ENCODE measurements at regions not wholly inside any gene's neighbourhood (a gene's known extent, or its start where the extent isn't known, plus 50 kb on each side); places are given as distances from the start of the nearest gene placed in this dataset.
"Not testable (repeated sequence)": the region's sequence is repeated elsewhere in the genome, so short reads cannot be mapped to it uniquely, and the experiment has no call there.

- H3K4me1 ChIP-seq (ENCODE audit: control insufficient read depth in 3 of 3, insufficient read depth in 3 of 3, low read length in 3 of 3), result peaks cover 0 to 2% (median 0%) of the 10 kb centered on the region in 3 donors
- no peak overlapping the region for H3K9ac ChIP-seq (ENCODE audit: low read depth in 1 of 3, low read length in 3 of 3)
- H3K4me3 ChIP-seq (ENCODE audit: low read length in 3 of 3), result no peak overlapping the region
- H3K27me3 ChIP-seq (ENCODE audit: control insufficient read depth in 3 of 3, insufficient read depth in 3 of 3, low read length in 3 of 3), result no peaks in the 10 kb centered on the region
- H3K27ac ChIP-seq (ENCODE audit: low read depth, low read length), result no peak overlapping the region
- no peaks in the 10 kb centered on the region for H3K36me3 ChIP-seq (ENCODE audit: control insufficient read depth in 3 of 3, insufficient read depth in 3 of 3, low read length in 3 of 3)
- H3K9me3 ChIP-seq (ENCODE audit: control insufficient read depth in 3 of 3, low read length in 3 of 3), result no peaks in the 10 kb centered on the region
Measured at GRCh38 chr6:135603249-135603648, 105.7 kb upstream of the AHI1 start.

DNA sequence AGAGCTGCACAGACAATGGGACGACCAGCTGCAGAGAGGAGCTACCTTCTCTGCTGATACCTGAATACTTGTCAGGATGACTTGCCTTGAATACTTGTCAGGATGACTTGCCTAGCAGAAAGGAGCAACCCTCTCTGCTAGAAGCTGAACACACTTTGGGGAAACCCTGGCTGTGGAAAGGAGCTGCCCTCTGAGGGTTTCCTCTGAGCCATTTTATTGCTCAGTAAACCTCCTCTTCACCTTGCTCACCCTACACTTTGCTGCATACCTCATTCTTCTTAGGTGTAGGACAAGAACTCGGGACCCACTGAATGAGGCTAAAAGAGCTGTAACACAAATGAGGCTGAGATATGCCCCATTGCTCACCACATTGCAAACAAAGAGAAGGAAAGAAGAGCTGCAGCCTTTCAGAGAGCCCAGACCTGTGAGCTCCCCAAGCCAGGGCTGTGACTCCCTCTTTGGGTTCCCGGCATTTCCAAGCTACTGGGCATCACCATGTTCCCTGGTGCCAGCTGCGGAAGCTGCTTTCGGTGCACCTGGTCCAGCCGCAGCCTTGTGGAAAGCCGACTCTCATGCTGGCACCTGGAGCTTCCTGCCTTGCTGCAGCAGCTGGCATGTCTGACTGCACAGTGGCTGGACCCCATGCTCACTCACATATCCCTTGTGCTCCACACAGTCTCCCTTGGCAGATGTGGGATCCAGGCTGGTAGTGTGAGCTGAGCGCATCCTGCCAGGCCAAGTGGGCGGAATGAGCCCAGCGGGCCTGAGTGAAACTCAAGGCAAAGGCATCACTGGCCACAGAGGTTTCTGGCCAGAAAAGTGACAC, 106.7 kb upstream of the AHI1 start:
- Histone ChIP-seq H3K9ac (ENCODE audit: low read depth in 1 of 3, low read length in 3 of 3) (no peak overlapping the region), H3K27ac (ENCODE audit: low read depth, low read length) (no peak overlapping the region), H3K4me3 (ENCODE audit: low read length in 3 of 3) (no peak overlapping the region), H3K9me3 (ENCODE audit: control insufficient read depth in 3 of 3, low read length in 3 of 3) (no peaks in the 10 kb centered on the region), H3K4me1 (ENCODE audit: control insufficient read depth in 3 of 3, insufficient read depth in 3 of 3, low read length in 3 of 3) (peaks cover 0 to 2% (median 0%) of the 10 kb centered on the region in 3 donors), H3K27me3 (ENCODE audit: control insufficient read depth in 3 of 3, insufficient read depth in 3 of 3, low read length in 3 of 3) (no peaks in the 10 kb centered on the region), H3K36me3 (ENCODE audit: control insufficient read depth in 3 of 3, insufficient read depth in 3 of 3, low read length in 3 of 3) (no peaks in the 10 kb centered on the region)

GRCh38 chr6:135605278-135605790, 107.8 kb upstream of the AHI1 start:
- Histone ChIP-seq H3K9ac (ENCODE audit: low read depth in 1 of 3, low read length in 3 of 3) (no peak overlapping the region), H3K27me3 (ENCODE audit: control insufficient read depth in 3 of 3, insufficient read depth in 3 of 3, low read length in 3 of 3) (no peaks in the 10 kb centered on the region), H3K4me3 (ENCODE audit: low read length in 3 of 3) (no peak overlapping the region), H3K36me3 (ENCODE audit: control insufficient read depth in 3 of 3, insufficient read depth in 3 of 3, low read length in 3 of 3) (no peaks in the 10 kb centered on the region), H3K9me3 (ENCODE audit: control insufficient read depth in 3 of 3, low read length in 3 of 3) (no peaks in the 10 kb centered on the region), H3K27ac (ENCODE audit: low read depth, low read length) (no peak overlapping the region), H3K4me1 (ENCODE audit: control insufficient read depth in 3 of 3, insufficient read depth in 3 of 3, low read length in 3 of 3) (peaks cover 0 to 2% (median 0%) of the 10 kb centered on the region in 3 donors)

DNA sequence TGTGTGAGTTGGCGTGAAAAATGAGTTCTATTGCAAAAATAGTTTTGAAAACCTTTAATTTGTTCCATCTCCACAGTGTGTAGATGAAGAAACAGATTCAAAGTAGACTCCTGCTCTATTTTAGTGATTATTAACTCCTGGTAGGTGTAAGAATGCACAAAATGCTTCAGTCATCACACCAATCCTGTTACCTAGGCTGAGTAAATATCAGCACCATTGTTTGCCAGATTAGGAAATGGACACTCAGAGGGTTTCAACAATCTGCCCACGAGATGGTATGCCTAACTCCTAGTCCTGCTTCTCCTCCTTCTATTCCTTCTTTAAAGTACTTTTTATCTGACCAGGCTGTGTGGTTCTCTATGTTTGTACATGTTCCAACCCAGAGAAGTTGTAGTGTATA, 108.9 kb upstream of the AHI1 start:
- Histone ChIP-seq H3K27ac (ENCODE audit: low read depth, low read length) (no peak overlapping the region), H3K9ac (ENCODE audit: low read depth in 1 of 3, low read length in 3 of 3) (no peak overlapping the region), H3K36me3 (ENCODE audit: control insufficient read depth in 3 of 3, insufficient read depth in 3 of 3, low read length in 3 of 3) (no peaks in the 10 kb centered on the region), H3K4me1 (ENCODE audit: control insufficient read depth in 3 of 3, insufficient read depth in 3 of 3, low read length in 3 of 3) (no peaks in the 10 kb centered on the region), H3K9me3 (ENCODE audit: control insufficient read depth in 3 of 3, low read length in 3 of 3) (no peaks in the 10 kb centered on the region), H3K27me3 (ENCODE audit: control insufficient read depth in 3 of 3, insufficient read depth in 3 of 3, low read length in 3 of 3) (no peaks in the 10 kb centered on the region), H3K4me3 (ENCODE audit: low read length in 3 of 3) (no peak overlapping the region)

DNA sequence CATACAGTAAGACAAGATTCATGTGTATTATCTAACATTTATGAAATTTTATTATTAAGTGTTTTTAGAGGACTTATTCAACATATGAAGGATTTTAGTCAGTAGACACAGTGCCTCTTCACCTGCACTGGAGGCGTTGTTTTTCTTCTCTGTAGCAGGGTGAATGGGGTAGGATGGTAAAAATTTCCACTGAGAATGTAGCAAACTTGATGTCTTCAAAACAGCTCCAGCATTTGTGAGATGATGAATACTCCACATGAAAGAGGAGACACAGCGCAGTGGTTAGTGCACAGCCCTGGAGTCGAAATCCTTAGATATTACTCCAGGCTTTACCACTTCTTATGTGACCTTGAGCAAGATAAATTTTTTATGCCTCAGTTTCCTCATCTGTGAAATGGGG, 110.5 kb upstream of the AHI1 start:
- Histone ChIP-seq H3K4me1 (ENCODE audit: control insufficient read depth in 3 of 3, insufficient read depth in 3 of 3, low read length in 3 of 3) (no peaks in the 10 kb centered on the region), H3K4me3 (ENCODE audit: low read length in 3 of 3) (no peak overlapping the region), H3K9ac (ENCODE audit: low read depth in 1 of 3, low read length in 3 of 3) (no peak overlapping the region), H3K9me3 (ENCODE audit: control insufficient read depth in 3 of 3, low read length in 3 of 3) (no peaks in the 10 kb centered on the region), H3K27me3 (ENCODE audit: control insufficient read depth in 3 of 3, insufficient read depth in 3 of 3, low read length in 3 of 3) (no peaks in the 10 kb centered on the region), H3K27ac (ENCODE audit: low read depth, low read length) (no peak overlapping the region), H3K36me3 (ENCODE audit: control insufficient read depth in 3 of 3, insufficient read depth in 3 of 3, low read length in 3 of 3) (no peaks in the 10 kb centered on the region)

- not testable (repeated sequence) for H3K9ac ChIP-seq (ENCODE audit: low read depth in 1 of 3, low read length in 3 of 3); H3K4me1 ChIP-seq (ENCODE audit: control insufficient read depth in 3 of 3, insufficient read depth in 3 of 3, low read length in 3 of 3); H3K27me3 ChIP-seq (ENCODE audit: control insufficient read depth in 3 of 3, insufficient read depth in 3 of 3, low read length in 3 of 3); H3K27ac ChIP-seq (ENCODE audit: low read depth, low read length); H3K4me3 ChIP-seq (ENCODE audit: low read length in 3 of 3); H3K36me3 ChIP-seq (ENCODE audit: control insufficient read depth in 3 of 3, insufficient read depth in 3 of 3, low read length in 3 of 3); H3K9me3 ChIP-seq (ENCODE audit: control insufficient read depth in 3 of 3, low read length in 3 of 3)
Measured at GRCh38 chr6:135610192-135610591, 112.7 kb upstream of the AHI1 start.

DNA sequence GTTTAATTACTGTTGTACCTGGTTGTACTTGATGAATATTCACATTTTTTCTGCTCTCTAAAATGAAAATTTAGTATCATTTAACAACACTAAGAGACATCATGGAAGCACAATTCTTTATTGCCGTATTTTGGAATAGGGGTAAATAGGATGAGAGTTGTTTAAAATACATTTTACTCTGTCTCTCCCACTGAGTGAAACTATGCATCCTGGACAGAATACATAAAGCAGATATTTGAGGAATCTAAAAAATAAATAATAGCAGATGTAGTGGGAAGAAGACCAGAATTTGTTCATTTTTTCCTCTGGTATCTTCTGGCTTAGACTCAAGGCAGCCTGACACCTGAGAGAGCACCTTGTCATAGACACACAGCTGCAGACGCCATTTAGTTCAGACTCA, 119.1 kb upstream of the AHI1 start:
- Histone ChIP-seq H3K4me1 (ENCODE audit: control insufficient read depth in 3 of 3, insufficient read depth in 3 of 3, low read length in 3 of 3) (no peaks in the 10 kb centered on the region), H3K27me3 (ENCODE audit: control insufficient read depth in 3 of 3, insufficient read depth in 3 of 3, low read length in 3 of 3) (no peaks in the 10 kb centered on the region), H3K36me3 (ENCODE audit: control insufficient read depth in 3 of 3, insufficient read depth in 3 of 3, low read length in 3 of 3) (no peaks in the 10 kb centered on the region), H3K9ac (ENCODE audit: low read depth in 1 of 3, low read length in 3 of 3) (no peak overlapping the region), H3K27ac (ENCODE audit: low read depth, low read length) (no peak overlapping the region), H3K9me3 (ENCODE audit: control insufficient read depth in 3 of 3, low read length in 3 of 3) (no peaks in the 10 kb centered on the region), H3K4me3 (ENCODE audit: low read length in 3 of 3) (no peak overlapping the region)

GRCh38 chr6:135617222-135617621, 119.7 kb upstream of the AHI1 start:
- H3K27ac ChIP-seq (ENCODE audit: low read depth, low read length), result no peak overlapping the region
- H3K27me3 ChIP-seq (ENCODE audit: control insufficient read depth in 3 of 3, insufficient read depth in 3 of 3, low read length in 3 of 3), result no peaks in the 10 kb centered on the region
- H3K9ac ChIP-seq (ENCODE audit: low read depth in 1 of 3, low read length in 3 of 3), result no peak overlapping the region
- no peak overlapping the region for H3K4me3 ChIP-seq (ENCODE audit: low read length in 3 of 3)
- H3K4me1 ChIP-seq (ENCODE audit: control insufficient read depth in 3 of 3, insufficient read depth in 3 of 3, low read length in 3 of 3), result no peaks in the 10 kb centered on the region
- no peaks in the 10 kb centered on the region for H3K9me3 ChIP-seq (ENCODE audit: control insufficient read depth in 3 of 3, low read length in 3 of 3)
- no peaks in the 10 kb centered on the region for H3K36me3 ChIP-seq (ENCODE audit: control insufficient read depth in 3 of 3, insufficient read depth in 3 of 3, low read length in 3 of 3)

DNA sequence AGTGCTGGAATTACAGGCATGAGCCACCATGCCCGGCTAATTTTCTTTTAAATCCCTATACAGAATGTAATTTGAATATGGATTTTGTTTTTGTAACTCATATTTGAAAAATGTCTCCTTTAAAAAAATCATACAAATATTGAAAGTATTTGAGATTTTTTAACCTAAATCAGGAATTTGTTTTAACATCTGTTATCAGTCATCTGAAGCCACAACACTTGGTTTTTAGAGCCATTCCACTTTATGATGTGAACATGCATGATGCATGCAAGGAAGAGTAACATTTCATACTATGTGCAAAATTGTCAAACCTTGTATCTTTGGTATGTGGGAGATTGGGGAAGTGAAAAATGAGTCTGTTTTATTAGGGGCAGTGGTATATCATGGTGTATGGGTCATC, 124.5 kb upstream of the AHI1 start:
- Histone ChIP-seq H3K9me3 (ENCODE audit: control insufficient read depth in 3 of 3, low read length in 3 of 3) (no peaks in the 10 kb centered on the region), H3K4me3 (ENCODE audit: low read length in 3 of 3) (no peak overlapping the region), H3K9ac (ENCODE audit: low read depth in 1 of 3, low read length in 3 of 3) (no peak overlapping the region), H3K36me3 (ENCODE audit: control insufficient read depth in 3 of 3, insufficient read depth in 3 of 3, low read length in 3 of 3) (no peaks in the 10 kb centered on the region), H3K27ac (ENCODE audit: low read depth, low read length) (no peak overlapping the region), H3K27me3 (ENCODE audit: control insufficient read depth in 3 of 3, insufficient read depth in 3 of 3, low read length in 3 of 3) (no peaks in the 10 kb centered on the region), H3K4me1 (ENCODE audit: control insufficient read depth in 3 of 3, insufficient read depth in 3 of 3, low read length in 3 of 3) (no peaks in the 10 kb centered on the region)

- Histone ChIP-seq H3K9ac (ENCODE audit: low read depth in 1 of 3, low read length in 3 of 3) (no peak overlapping the region), H3K9me3 (ENCODE audit: control insufficient read depth in 3 of 3, low read length in 3 of 3) (no peaks in the 10 kb centered on the region), H3K36me3 (ENCODE audit: control insufficient read depth in 3 of 3, insufficient read depth in 3 of 3, low read length in 3 of 3) (no peaks in the 10 kb centered on the region), H3K4me3 (ENCODE audit: low read length in 3 of 3) (no peak overlapping the region), H3K27ac (ENCODE audit: low read depth, low read length) (no peak overlapping the region), H3K27me3 (ENCODE audit: control insufficient read depth in 3 of 3, insufficient read depth in 3 of 3, low read length in 3 of 3) (no peaks in the 10 kb centered on the region), H3K4me1 (ENCODE audit: control insufficient read depth in 3 of 3, insufficient read depth in 3 of 3, low read length in 3 of 3) (no peaks in the 10 kb centered on the region)
Measured at GRCh38 chr6:135623979-135624378, 126.4 kb upstream of the AHI1 start.

Measured in skeletal muscle tissue (tissue), 3 donors.